K562 (cell line): ENCODE measurements at regions not wholly inside any gene's neighbourhood (a gene's known extent, or its start where the extent isn't known, plus 50 kb on each side); places are given as distances from the start of the nearest gene placed in this dataset.

Experiments used
- ATAC-seq: fragments of 200-7000 bp; cut with Tn5 transposase; 3 replicates; pipeline ENCODE4 v1.9.1; 2020; ENCODE audit warnings: moderate library complexity
- BruUV-seq: library from RNA; stranded (reverse); fragments of 400-500 nt; replicated peaks from 2 replicates; lab custom pipeline; 2021; lab: Mats Ljungman, UMichigan
- CTCF ChIA-PET: fragments of 300-600 bp; formaldehyde crosslinking; extraction: SDS; loops from one replicate; lab custom pipeline; 2021; ENCODE audit warnings: low intra/inter-chr PET ratio; lab: Yijun Ruan, JAX
- POLR2A ChIA-PET: fragments of 300-600, 350-650 bp; sonication (Branson Sonifier 250); formaldehyde crosslinking; extraction: SDS; loops from one replicate; lab custom pipeline; 2021; ENCODE audit warnings: antibody characterized with exemption, inconsistent platforms; lab: Yijun Ruan, JAX
- DNase-seq, 4 experiments: peaks; one replicate each; pipeline versions ENCODE4 v3.0.0 to v3.0.0-alpha.2; 2011 to 2018; ENCODE audit warnings: low spot score in 3 of 4, mixed read lengths in 3 of 4; ENCODE audit errors: extremely low read depth in 1 of 4
- FAIRE-seq: peaks from 2 replicates; lab custom pipeline; 2011; peaks lifted over from hg19 to GRCh38; lab: Jason Lieb, UNC
- H2AFZ ChIP-seq: 2 replicates; pipeline ENCODE4 v1.6.0; 2011; ENCODE audit warnings: low read depth, low read length, control low read depth, inconsistent platforms
- H3K27ac ChIP-seq: fragments of 200-600 bp; 3 replicates; pipeline ENCODE4 v1.8.0; 2011; ENCODE audit warnings: low read depth, mild to moderate bottlenecking, control low read depth, inconsistent platforms, low read length, moderate library complexity, mixed read lengths; ENCODE audit errors: extremely low read depth
- H3K27me3 ChIP-seq, 2 experiments: fragments of 300-600 bp in 1 of 2; 2 replicates in 1 of 2; 3 replicates in 1 of 2; pipeline versions ENCODE4 v1.6.0 to v1.8.0; 2011; ENCODE audit warnings: inconsistent platforms in 2 of 2, low read length in 2 of 2, mild to moderate bottlenecking in 1 of 2, mixed read lengths in 1 of 2, moderate library complexity in 1 of 2; ENCODE audit not compliant: control insufficient read depth in 2 of 2, insufficient read depth in 2 of 2
- H3K36me3 ChIP-seq: fragments of 300-600 bp; 3 replicates; pipeline ENCODE4 v1.8.0; 2011; ENCODE audit warnings: mild to moderate bottlenecking, low read length, inconsistent platforms; ENCODE audit not compliant: control insufficient read depth, insufficient read depth
- H3K4me1 ChIP-seq, 2 experiments: fragments of 200-600 bp in 1 of 2; replicated peaks in 1 of 2; 2 replicates in 1 of 2; 3 replicates in 1 of 2; pipeline versions ENCODE4 v1.5.1 to v1.8.0; 2011; ENCODE audit warnings: inconsistent platforms in 2 of 2, low read length in 2 of 2, mild to moderate bottlenecking in 1 of 2, mixed read lengths in 1 of 2, moderate library complexity in 1 of 2; ENCODE audit not compliant: control insufficient read depth in 2 of 2, insufficient read depth in 2 of 2
- H3K4me2 ChIP-seq: 2 replicates; pipeline ENCODE4 v1.6.1; 2011; ENCODE audit warnings: low read length, control low read depth, inconsistent platforms, mixed read lengths; ENCODE audit not compliant: insufficient read depth
- H3K4me3 ChIP-seq: fragments of 200-600 bp; sonication (generic), shearing (Covaris generic); 2 replicates; pipeline ENCODE4 v1.5.1; 2016; ENCODE audit warnings: control low read depth, inconsistent platforms
- H3K79me2 ChIP-seq: fragments of 200-600 bp; 3 replicates; pipeline ENCODE4 v1.8.0; 2011; ENCODE audit warnings: low read length, inconsistent platforms; ENCODE audit not compliant: control insufficient read depth, insufficient read depth
- H3K9ac ChIP-seq, 2 experiments: 2 replicates each; pipeline versions ENCODE4 v1.6.0 to v1.6.1; 2011; ENCODE audit warnings: low read depth in 2 of 2, low read length in 2 of 2, control low read depth in 1 of 2, inconsistent platforms in 1 of 2, mild to moderate bottlenecking in 1 of 2, mixed read lengths in 1 of 2; ENCODE audit not compliant: insufficient read depth in 1 of 2
- H3K9me1 ChIP-seq: one replicate; pipeline ENCODE4 v1.6.0; 2011; ENCODE audit warnings: inconsistent platforms, mild to moderate bottlenecking, low read length, moderate library complexity; ENCODE audit not compliant: control insufficient read depth, insufficient read depth
- H3K9me3 ChIP-seq: replicated peaks from 2 replicates; pipeline ENCODE4 v1.5.1; 2011; ENCODE audit warnings: low read depth, low read length, inconsistent platforms; ENCODE audit not compliant: control insufficient read depth, insufficient read depth
- H4K20me1 ChIP-seq: replicated peaks from 2 replicates; pipeline ENCODE4 v1.6.1; 2011; ENCODE audit warnings: low read length, inconsistent platforms, mixed read lengths; ENCODE audit not compliant: control insufficient read depth, insufficient read depth
- ELF4 ChIP-seq: fragments of 450-650 bp; formaldehyde crosslinking; IDR thresholded peaks from 2 replicates; pipeline ENCODE4 v1.4.0; 2022; ENCODE audit warnings: missing genetic modification characterization
- KAT7 ChIP-seq: sonication (generic); formaldehyde crosslinking; IDR thresholded peaks from 2 replicates; pipeline ENCODE4 v1.8.0; 2022; ENCODE audit warnings: missing genetic modification reagents, mild to moderate bottlenecking, borderline replicate concordance
- KAT8 ChIP-seq: fragments of 450-650 bp; IDR thresholded peaks from 2 replicates; pipeline ENCODE4 v1.6.1; 2016; ENCODE audit warnings: low read depth, mild to moderate bottlenecking
- PHTF2 ChIP-seq: fragments of 250-450 bp; sonication (Bioruptor Pico); IDR thresholded peaks from 2 replicates; pipeline ENCODE4 v1.5.0; 2021; ENCODE audit warnings: mild to moderate bottlenecking
- POLR2A ChIP-seq: fragments of 450-650 bp; conservative IDR thresholded peaks from 2 replicates; pipeline ENCODE4 v1.6.1; 2016
- RFX1 ChIP-seq: fragments of 450-650 bp; IDR thresholded peaks from 2 replicates; pipeline ENCODE4 v1.6.1; 2016; ENCODE audit warnings: mild to moderate bottlenecking, moderate library complexity
- SP1 ChIP-seq: sonication (generic); formaldehyde crosslinking; IDR thresholded peaks from 2 replicates; pipeline ENCODE4 v1.8.1; 2022; ENCODE audit warnings: mild to moderate bottlenecking, missing genetic modification reagents
- STAT5A ChIP-seq: IDR thresholded peaks from 2 replicates; pipeline ENCODE4 v1.6.1; 2012; ENCODE audit warnings: low read length, inconsistent platforms, borderline replicate concordance
- TAF9B ChIP-seq: fragments of 450-650 bp; IDR thresholded peaks from 2 replicates; pipeline ENCODE4 v1.6.1; 2018; ENCODE audit warnings: mild to moderate bottlenecking; ENCODE audit not compliant: partially characterized antibody
- ZNF699 ChIP-seq: fragments of 250-450 bp; sonication (Bioruptor Pico); IDR thresholded peaks from 2 replicates; pipeline ENCODE4 v1.8.0; 2021; ENCODE audit warnings: mild to moderate bottlenecking, moderate library complexity; ENCODE audit not compliant: insufficient replicate concordance
- ZNF764 ChIP-seq: fragments of 250-450 bp; sonication (Bioruptor Pico); IDR thresholded peaks from 2 replicates; pipeline ENCODE4 v1.4.0; 2020; ENCODE audit warnings: low read depth, mild to moderate bottlenecking, moderate library complexity
- in situ Hi-C: fragments of 300-500 bp; cut with MboI; formaldehyde crosslinking; loops from 4 replicates; pipeline ENCODE4 v1.15.0; 2018; ENCODE audit warnings: inconsistent platforms, mixed read lengths
- intact Hi-C: fragments of 100-400 bp; cut with micrococcal nuclease; formaldehyde crosslinking; loops from 2 replicates; pipeline ENCODE4 v1.14.2; 2022
- TF ChIP-seq, protein P1 (sequence below): sonication (generic); formaldehyde crosslinking; IDR thresholded peaks from 2 replicates; pipeline ENCODE4 v1.8.1; 2023; ENCODE audit warnings: missing genetic modification reagents, mild to moderate bottlenecking, borderline replicate concordance

DNA sequence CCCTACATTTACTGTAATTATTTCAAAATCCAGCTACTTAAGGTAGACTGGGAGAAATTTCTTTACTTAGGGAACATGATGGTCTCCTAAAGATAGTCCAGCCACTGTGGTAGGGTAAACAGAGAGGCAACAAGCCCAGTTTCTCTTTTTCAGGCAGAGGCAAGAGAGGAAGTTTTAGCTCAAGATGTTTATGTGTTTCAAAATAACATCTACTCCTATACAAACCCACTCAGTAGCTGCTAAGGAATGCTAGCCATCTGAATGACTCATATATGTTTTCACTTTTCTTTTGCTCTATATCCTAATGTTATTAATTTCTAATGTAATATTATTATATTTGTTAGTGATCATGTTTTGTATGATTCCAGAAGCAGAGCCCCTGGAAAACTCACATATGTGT lies 856.6 kb downstream of the PLA2G4A start:
- no peak overlapping the region for H2AFZ ChIP-seq

DNA sequence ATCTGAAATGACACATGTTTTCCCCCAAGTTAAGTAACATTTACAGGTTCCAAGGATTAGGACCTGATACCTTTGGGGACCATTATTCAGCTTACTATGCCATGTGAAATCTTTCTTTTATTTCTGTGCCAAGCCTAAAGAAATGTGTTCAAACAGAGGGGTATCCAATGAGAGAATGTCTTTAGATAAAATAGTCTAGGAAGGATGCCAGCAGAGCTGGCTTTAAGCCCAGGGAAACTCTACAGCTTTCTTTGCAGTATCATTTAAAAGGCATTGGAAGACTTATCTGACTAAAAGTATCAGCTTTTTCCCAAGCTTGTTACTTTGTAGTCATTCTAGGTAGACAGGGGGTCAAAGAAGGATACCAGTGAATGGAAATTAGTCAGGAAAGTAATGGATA lies 860.4 kb downstream of the PLA2G4A start:
- BruUV-seq = no TSS peak
- Histone ChIP-seq H3K9me1 (no peaks in the 10 kb centered on the region), H4K20me1 (no peaks in the 10 kb centered on the region), H3K9me3 (0 out of 2 replicates have a peak, but pooled peaks cover 5% of the 10 kb centered on the region), H3K27me3 (no peaks in the 10 kb centered on the region), H2AFZ (no peak overlapping the region), H3K79me2 (no peaks in the 10 kb centered on the region), H3K4me3 (no peak overlapping the region), H3K27ac (no peak overlapping the region), H3K4me1 (no peaks in the 10 kb centered on the region), H3K4me2 (no peak overlapping the region), H3K9ac (no peak overlapping the region), H3K36me3 (no peaks in the 10 kb centered on the region)
- DNase-seq = no peak
- intact Hi-C loops = no loop called here
- ATAC-seq = no peak
- no peak for FAIRE-seq
- ChIA-PET CTCF (no interaction called here), POLR2A (no interaction called here)
- in situ Hi-C loops = no loop called here
- TF ChIP-seq KAT8 (no peak), KAT7 (CRISPR knock-in tag) (no peak), PHTF2 (CRISPR knock-in tag) (no peak), STAT5A (no peak), SP1 (CRISPR knock-in tag) (no peak), RFX1 (no peak), POLR2A (no peak), ELF4 (CRISPR knock-in tag) (no peak), ZNF699 (CRISPR knock-in tag) (no peak)
- TF ChIP-seq, protein P1, sequence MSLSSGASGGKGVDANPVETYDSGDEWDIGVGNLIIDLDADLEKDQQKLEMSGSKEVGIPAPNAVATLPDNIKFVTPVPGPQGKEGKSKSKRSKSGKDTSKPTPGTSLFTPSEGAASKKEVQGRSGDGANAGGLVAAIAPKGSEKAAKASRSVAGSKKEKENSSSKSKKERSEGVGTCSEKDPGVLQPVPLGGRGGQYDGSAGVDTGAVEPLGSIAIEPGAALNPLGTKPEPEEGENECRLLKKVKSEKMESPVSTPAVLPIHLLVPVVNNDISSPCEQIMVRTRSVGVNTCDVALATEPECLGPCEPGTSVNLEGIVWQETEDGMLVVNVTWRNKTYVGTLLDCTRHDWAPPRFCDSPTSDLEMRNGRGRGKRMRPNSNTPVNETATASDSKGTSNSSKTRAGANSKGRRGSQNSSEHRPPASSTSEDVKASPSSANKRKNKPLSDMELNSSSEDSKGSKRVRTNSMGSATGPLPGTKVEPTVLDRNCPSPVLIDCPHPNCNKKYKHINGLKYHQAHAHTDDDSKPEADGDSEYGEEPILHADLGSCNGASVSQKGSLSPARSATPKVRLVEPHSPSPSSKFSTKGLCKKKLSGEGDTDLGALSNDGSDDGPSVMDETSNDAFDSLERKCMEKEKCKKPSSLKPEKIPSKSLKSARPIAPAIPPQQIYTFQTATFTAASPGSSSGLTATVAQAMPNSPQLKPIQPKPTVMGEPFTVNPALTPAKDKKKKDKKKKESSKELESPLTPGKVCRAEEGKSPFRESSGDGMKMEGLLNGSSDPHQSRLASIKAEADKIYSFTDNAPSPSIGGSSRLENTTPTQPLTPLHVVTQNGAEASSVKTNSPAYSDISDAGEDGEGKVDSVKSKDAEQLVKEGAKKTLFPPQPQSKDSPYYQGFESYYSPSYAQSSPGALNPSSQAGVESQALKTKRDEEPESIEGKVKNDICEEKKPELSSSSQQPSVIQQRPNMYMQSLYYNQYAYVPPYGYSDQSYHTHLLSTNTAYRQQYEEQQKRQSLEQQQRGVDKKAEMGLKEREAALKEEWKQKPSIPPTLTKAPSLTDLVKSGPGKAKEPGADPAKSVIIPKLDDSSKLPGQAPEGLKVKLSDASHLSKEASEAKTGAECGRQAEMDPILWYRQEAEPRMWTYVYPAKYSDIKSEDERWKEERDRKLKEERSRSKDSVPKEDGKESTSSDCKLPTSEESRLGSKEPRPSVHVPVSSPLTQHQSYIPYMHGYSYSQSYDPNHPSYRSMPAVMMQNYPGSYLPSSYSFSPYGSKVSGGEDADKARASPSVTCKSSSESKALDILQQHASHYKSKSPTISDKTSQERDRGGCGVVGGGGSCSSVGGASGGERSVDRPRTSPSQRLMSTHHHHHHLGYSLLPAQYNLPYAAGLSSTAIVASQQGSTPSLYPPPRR (CRISPR knock-in tag) = no peak

More for the DNA sequence above, 856.6 kb downstream of the PLA2G4A start:
- ATAC-seq = no peak
- Histone ChIP-seq H4K20me1 (no peaks in the 10 kb centered on the region), H3K4me2 (no peak overlapping the region), H3K36me3 (no peaks in the 10 kb centered on the region), H3K4me1 (no peaks in the 10 kb centered on the region), H3K27ac (no peak overlapping the region), H3K9me3 (0 out of 2 replicates have a peak, but pooled peaks cover 2% of the 10 kb centered on the region), H3K79me2 (no peaks in the 10 kb centered on the region), H3K4me3 (no peak overlapping the region), H3K9me1 (no peaks in the 10 kb centered on the region), H3K27me3 (no peaks in the 10 kb centered on the region), H3K9ac (no peak overlapping the region)
- TF ChIP-seq TAF9B = no peak
- TF ChIP-seq ZNF764 = no peak
- BruUV-seq = no TSS peak
- FAIRE-seq = no peak
- intact Hi-C loops (no loop called here), in situ Hi-C loops (no loop called here)
- POLR2A ChIA-PET = no interaction called here
- CTCF ChIA-PET = no interaction called here
- DNase-seq = no peak
